GM23338 (cell line): ENCODE measurements at regions not wholly inside any gene's neighbourhood (a gene's known extent, or its start where the extent isn't known, plus 50 kb on each side); places are given as distances from the start of the nearest gene placed in this dataset.

Source experiments
- ATAC-seq: fragments of 200-7000 bp; cut with Tn5 transposase; 3 replicates; pipeline ENCODE4 v1.9.1; 2020
- DNase-seq: peaks from one replicate; pipeline ENCODE4 v3.0.0-alpha.2; 2015; ENCODE audit warnings: low spot score
- H2AFZ ChIP-seq: fragments of 200-600 bp; sonication (generic); 2 replicates; pipeline ENCODE4 v1.8.0; 2016; ENCODE audit warnings: antibody characterized with exemption, mild to moderate bottlenecking, moderate library complexity
- H3F3A ChIP-seq: fragments of 200-600 bp; sonication (generic); replicated peaks from 2 replicates; pipeline ENCODE4 v1.8.0; 2017; ENCODE audit warnings: antibody characterized with exemption, mixed run types, low read depth
- H3K27ac ChIP-seq: fragments of 200-600 bp; sonication (generic); 2 replicates; pipeline ENCODE4 v1.6.1; 2016; ENCODE audit warnings: low read depth
- H3K27me3 ChIP-seq: fragments of 200-600 bp; sonication (generic); 2 replicates; pipeline ENCODE4 v1.8.0; 2016; ENCODE audit warnings: mild to moderate bottlenecking, mixed run types, moderate library complexity; ENCODE audit not compliant: insufficient read depth
- H3K36me3 ChIP-seq: fragments of 200-600 bp; sonication (generic); 2 replicates; pipeline ENCODE4 v1.8.0; 2016; ENCODE audit warnings: mild to moderate bottlenecking; ENCODE audit not compliant: insufficient read depth
- H3K4me1 ChIP-seq: fragments of 200-600 bp; sonication (generic); 2 replicates; pipeline ENCODE4 v1.8.0; 2016; ENCODE audit warnings: mild to moderate bottlenecking, moderate library complexity; ENCODE audit not compliant: insufficient read depth
- H3K4me2 ChIP-seq: fragments of 200-600 bp; sonication (generic); 2 replicates; pipeline ENCODE4 v1.7.1; 2017; ENCODE audit warnings: mixed run types
- H3K4me3 ChIP-seq: fragments of 200-600 bp; sonication (generic); 2 replicates; pipeline ENCODE4 v1.6.1; 2016; ENCODE audit warnings: mixed run types
- H3K79me2 ChIP-seq: fragments of 200-600 bp; sonication (generic); replicated peaks from 2 replicates; pipeline ENCODE4 v1.8.0; 2017; ENCODE audit warnings: mild to moderate bottlenecking; ENCODE audit not compliant: insufficient read depth
- H3K9me2 ChIP-seq: fragments of 200-600 bp; sonication (generic); 2 replicates; pipeline ENCODE4 v1.8.0; 2017; ENCODE audit not compliant: insufficient read depth
- H4K20me1 ChIP-seq: fragments of 200-600 bp; sonication (generic); replicated peaks from 2 replicates; pipeline ENCODE4 v1.8.0; 2017; ENCODE audit warnings: mild to moderate bottlenecking; ENCODE audit not compliant: insufficient read depth
- H3K27ac Mint-ChIP-seq: 2 replicates; pipeline ENCODE4 v1.8.0; 2020; ENCODE audit warnings: inconsistent platforms, mild to moderate bottlenecking, moderate library complexity, mixed read lengths
- H3K27me3 Mint-ChIP-seq: 3 replicates; pipeline ENCODE4 v1.8.0; 2022; ENCODE audit warnings: low read depth, mild to moderate bottlenecking, moderate library complexity, mixed read lengths, inconsistent platforms; ENCODE audit not compliant: insufficient read depth, poor library complexity
- H3K36me3 Mint-ChIP-seq: 3 replicates; pipeline ENCODE4 v1.8.0; 2021; ENCODE audit warnings: low read depth, mild to moderate bottlenecking, inconsistent platforms, moderate library complexity, mixed read lengths
- H3K4me1 Mint-ChIP-seq: 3 replicates; pipeline ENCODE4 v1.8.0; 2020; ENCODE audit warnings: mild to moderate bottlenecking, inconsistent platforms, mixed read lengths
- H3K4me3 Mint-ChIP-seq: 3 replicates; pipeline ENCODE4 v1.8.0; 2021; ENCODE audit warnings: moderate library complexity, mild to moderate bottlenecking, inconsistent platforms, mixed read lengths
- H3K9me3 Mint-ChIP-seq: 3 replicates; pipeline ENCODE4 v1.8.0; 2020; ENCODE audit warnings: moderate library complexity, mild to moderate bottlenecking, inconsistent platforms, mixed read lengths
- EZH2phosphoT487 ChIP-seq: fragments of 200-600 bp; sonication (generic); IDR thresholded peaks from one replicate; pipeline ENCODE4 v1.8.1; 2018; ENCODE audit warnings: antibody characterized with exemption; ENCODE audit not compliant: unreplicated experiment
- JUNB ChIP-seq: IDR thresholded peaks from one replicate; pipeline ENCODE4 v1.6.1; 2016; ENCODE audit warnings: antibody characterized with exemption; ENCODE audit not compliant: unreplicated experiment
- POLR2AphosphoS5 ChIP-seq: IDR thresholded peaks from 2 replicates; pipeline ENCODE4 v1.6.1; 2016; ENCODE audit warnings: antibody characterized with exemption, low read depth
- ZNF462 ChIP-seq: fragments of 250-450 bp; sonication (Bioruptor Pico); IDR thresholded peaks from 2 replicates; pipeline ENCODE4 v1.5.0; 2020; ENCODE audit warnings: mild to moderate bottlenecking, moderate library complexity
- TF ChIP-seq, protein P1 (sequence below), 2 experiments: fragments of 200-600 bp in 1 of 2; sonication (generic) in 1 of 2; conservative IDR thresholded peaks; 2 replicates each; pipeline versions ENCODE4 v1.5.1 to v1.6.1; 2016 to 2017; ENCODE audit warnings: antibody characterized with exemption in 2 of 2, low read depth in 2 of 2, mild to moderate bottlenecking in 2 of 2, moderate library complexity in 1 of 2

- no peak for DNase-seq
- TF ChIP-seq, protein P1, sequence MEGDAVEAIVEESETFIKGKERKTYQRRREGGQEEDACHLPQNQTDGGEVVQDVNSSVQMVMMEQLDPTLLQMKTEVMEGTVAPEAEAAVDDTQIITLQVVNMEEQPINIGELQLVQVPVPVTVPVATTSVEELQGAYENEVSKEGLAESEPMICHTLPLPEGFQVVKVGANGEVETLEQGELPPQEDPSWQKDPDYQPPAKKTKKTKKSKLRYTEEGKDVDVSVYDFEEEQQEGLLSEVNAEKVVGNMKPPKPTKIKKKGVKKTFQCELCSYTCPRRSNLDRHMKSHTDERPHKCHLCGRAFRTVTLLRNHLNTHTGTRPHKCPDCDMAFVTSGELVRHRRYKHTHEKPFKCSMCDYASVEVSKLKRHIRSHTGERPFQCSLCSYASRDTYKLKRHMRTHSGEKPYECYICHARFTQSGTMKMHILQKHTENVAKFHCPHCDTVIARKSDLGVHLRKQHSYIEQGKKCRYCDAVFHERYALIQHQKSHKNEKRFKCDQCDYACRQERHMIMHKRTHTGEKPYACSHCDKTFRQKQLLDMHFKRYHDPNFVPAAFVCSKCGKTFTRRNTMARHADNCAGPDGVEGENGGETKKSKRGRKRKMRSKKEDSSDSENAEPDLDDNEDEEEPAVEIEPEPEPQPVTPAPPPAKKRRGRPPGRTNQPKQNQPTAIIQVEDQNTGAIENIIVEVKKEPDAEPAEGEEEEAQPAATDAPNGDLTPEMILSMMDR (conservative IDR thresholded peaks at IDR 0.05; ENCODE audit: low read depth in 2 of 2): no peak
- TF ChIP-seq POLR2AphosphoS5: no peak
- no peak for TF ChIP-seq ZNF462
- no peak for TF ChIP-seq JUNB
- no peak for TF ChIP-seq EZH2phosphoT487
- Mint-ChIP-seq H3K9me3 (no peaks in the 10 kb centered on the region), H3K36me3 (no peaks in the 10 kb centered on the region), H3K27ac (no peak overlapping the region), H3K4me3 (no peak overlapping the region), H3K4me1 (peaks cover 11% of the 10 kb centered on the region; the same call in 2 of the 3 replicates), H3K27me3 (no peaks in the 10 kb centered on the region)
- no peaks in the 10 kb centered on the region for H3K79me2 ChIP-seq
- ATAC-seq: no peak
- H3F3A ChIP-seq: no peaks in the 10 kb centered on the region
- no peaks in the 10 kb centered on the region for H3K9me2 ChIP-seq
- H3K4me3 ChIP-seq: no peak overlapping the region
- no peaks in the 10 kb centered on the region for H3K27me3 ChIP-seq
- no peak overlapping the region for H3K4me2 ChIP-seq
- H3K4me1 ChIP-seq: peaks cover 7% of the 10 kb centered on the region; the same call in 1 of the 2 replicates
- H3K36me3 ChIP-seq: no peaks in the 10 kb centered on the region
- H4K20me1 ChIP-seq: no peaks in the 10 kb centered on the region
- no peak overlapping the region for H2AFZ ChIP-seq
- H3K27ac ChIP-seq: no peak overlapping the region
Measured at GRCh38 chr2:76283350-76283749, 572.6 kb upstream of the GCFC2 start.
